ENCODE measurements at regions not wholly inside any gene's neighbourhood (a gene's known extent, or its start where the extent isn't known, plus 50 kb on each side); places are given as distances from the start of the nearest gene placed in this dataset.

GRCh38 chr10:4581929-4582328 lies 244.1 kb upstream of the AKR1E2 start:
- TF ChIP-seq USF1 (CRISPR knock-in tag; IDR thresholded peaks at IDR 0.05) (no peak), POLR2A (conservative IDR thresholded peaks at IDR 0.05) (no peak), ZNF583 (CRISPR knock-in tag; IDR thresholded peaks at IDR 0.05) (no peak), ZNF3 (CRISPR knock-in tag; IDR thresholded peaks at IDR 0.05) (no peak), NR1H2 (CRISPR knock-in tag; IDR thresholded peaks at IDR 0.05) (no peak), SMAD3 (CRISPR knock-in tag; conservative IDR thresholded peaks at IDR 0.05) (no peak), JUNB (CRISPR knock-in tag; conservative IDR thresholded peaks at IDR 0.05) (no peak), ZNF12 (CRISPR knock-in tag; IDR thresholded peaks at IDR 0.05) (no peak), CTCF (IDR thresholded peaks at IDR 0.05 in 2 of 3, conservative IDR thresholded peaks at IDR 0.05 in 1 of 3; ENCODE audit: insufficient read depth in 2 of 3, low read depth in 1 of 3, low read length in 3 of 3) (no peak), NUFIP1 (IDR thresholded peaks at IDR 0.05; ENCODE audit: partially characterized antibody) (no peak), NFIC (IDR thresholded peaks at IDR 0.05) (no peak), ZNF57 (CRISPR knock-in tag; IDR thresholded peaks at IDR 0.05) (no peak), EHMT2 (IDR thresholded peaks at IDR 0.05) (no peak), MAX (CRISPR knock-in tag; IDR thresholded peaks at IDR 0.05) (no peak)

Measured in K562 (cell line).